ENCODE measurements at regions not wholly inside any gene's neighbourhood (a gene's known extent, or its start where the extent isn't known, plus 50 kb on each side); places are given as distances from the start of the nearest gene placed in this dataset.

GRCh38 chr1:239527051-239527693 lies 140.8 kb downstream of the CHRM3 start:
- no peak for DNase-seq (ENCODE audit: low read depth, low spot score)
- H3K4me3 ChIP-seq (ENCODE audit: low read depth, low read length) = no peak overlapping the region
- no peak for TF ChIP-seq CTCF (IDR thresholded peaks at IDR 0.05; ENCODE audit: low read depth, low read length)
- in situ Hi-C loops (cut with HindIII; ENCODE audit: low sequenced_read_pairs) = no loop called here

DNA sequence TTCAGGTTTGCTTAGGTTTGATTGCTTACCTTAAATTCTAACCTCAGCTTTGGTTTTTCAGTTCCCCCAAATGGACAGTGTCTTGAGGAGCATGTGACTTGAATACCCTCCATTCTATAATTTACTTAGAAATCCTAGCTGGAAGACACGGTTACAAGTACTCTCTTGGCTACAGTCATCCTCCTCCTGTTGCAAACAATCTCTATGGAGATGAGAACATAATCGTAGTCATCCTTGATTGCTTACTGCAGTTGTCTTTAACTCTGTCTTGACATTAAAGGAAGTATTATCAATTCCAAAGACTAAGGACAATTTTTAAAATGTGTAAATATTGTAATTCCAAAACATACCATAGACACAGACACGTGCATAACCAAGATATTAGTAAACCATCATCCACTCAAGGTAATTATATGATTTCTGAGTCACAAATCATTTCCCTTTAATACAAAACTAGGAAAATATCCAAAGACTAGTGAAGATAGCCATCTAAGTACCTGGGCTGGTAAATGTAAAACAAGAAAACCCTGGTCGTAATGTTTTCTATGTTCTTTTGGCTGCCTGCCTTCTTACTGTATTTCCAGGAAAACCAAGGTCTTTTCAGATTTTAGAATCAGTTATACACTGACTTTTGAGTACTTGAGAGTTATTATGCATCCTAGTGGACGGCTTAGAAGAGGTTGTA lies 149.9 kb downstream of the CHRM3 start:
- DNase-seq (ENCODE audit: low read depth, low spot score) = no peak
- H3K4me3 ChIP-seq (ENCODE audit: low read depth, low read length) = no peak overlapping the region
- in situ Hi-C loops (cut with HindIII; ENCODE audit: low sequenced_read_pairs) = no loop called here
- TF ChIP-seq CTCF (IDR thresholded peaks at IDR 0.05; ENCODE audit: low read depth, low read length) = no peak

GRCh38 chr1:239537795-239538194 lies 151.4 kb downstream of the CHRM3 start:
- H3K4me3 ChIP-seq (ENCODE audit: low read depth, low read length) = no peak overlapping the region
- no peak for TF ChIP-seq CTCF (IDR thresholded peaks at IDR 0.05; ENCODE audit: low read depth, low read length)
- in situ Hi-C loops (cut with HindIII; ENCODE audit: low sequenced_read_pairs) = no loop called here
- no peak for DNase-seq (ENCODE audit: low read depth, low spot score)

DNA sequence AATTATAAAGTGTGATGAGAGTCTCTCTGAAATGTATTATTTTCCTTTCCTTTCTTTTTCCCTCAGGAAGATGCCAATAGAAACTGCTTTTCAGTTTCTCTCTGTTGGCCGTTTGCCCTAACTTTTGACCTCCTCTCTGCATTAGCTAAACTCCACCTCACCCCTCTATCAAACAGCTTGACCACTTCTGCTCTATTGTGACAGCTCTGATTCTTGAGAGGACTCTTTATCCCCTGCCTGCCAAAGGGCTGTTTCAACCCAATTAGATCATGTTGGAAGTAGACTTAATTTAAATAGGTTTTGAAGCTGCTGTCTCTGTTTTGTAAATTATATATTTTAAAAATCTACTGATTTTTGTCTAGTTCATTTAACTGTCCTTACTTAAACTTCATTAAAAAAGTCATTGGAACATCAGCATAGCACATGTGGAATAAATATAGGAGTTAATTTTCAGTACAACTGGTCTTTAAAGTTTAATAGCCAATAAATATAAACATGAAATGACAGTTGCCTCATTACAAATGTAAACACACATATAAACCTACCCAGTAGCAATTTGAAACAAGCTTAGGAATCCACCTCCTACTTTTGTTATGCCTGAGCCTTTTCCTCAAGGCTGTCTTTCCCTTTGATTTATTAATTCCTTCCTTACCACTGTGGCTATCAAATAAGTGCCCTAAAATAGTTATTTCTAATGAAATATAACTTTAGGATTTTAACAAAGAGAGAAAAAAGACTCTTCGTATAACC lies 152.0 kb downstream of the CHRM3 start:
- DNase-seq (ENCODE audit: low read depth, low spot score) = no peak
- in situ Hi-C loops (cut with HindIII; ENCODE audit: low sequenced_read_pairs) = no loop called here
- TF ChIP-seq CTCF (IDR thresholded peaks at IDR 0.05; ENCODE audit: low read depth, low read length) = no peak
- H3K4me3 ChIP-seq (ENCODE audit: low read depth, low read length) = no peak overlapping the region

DNA sequence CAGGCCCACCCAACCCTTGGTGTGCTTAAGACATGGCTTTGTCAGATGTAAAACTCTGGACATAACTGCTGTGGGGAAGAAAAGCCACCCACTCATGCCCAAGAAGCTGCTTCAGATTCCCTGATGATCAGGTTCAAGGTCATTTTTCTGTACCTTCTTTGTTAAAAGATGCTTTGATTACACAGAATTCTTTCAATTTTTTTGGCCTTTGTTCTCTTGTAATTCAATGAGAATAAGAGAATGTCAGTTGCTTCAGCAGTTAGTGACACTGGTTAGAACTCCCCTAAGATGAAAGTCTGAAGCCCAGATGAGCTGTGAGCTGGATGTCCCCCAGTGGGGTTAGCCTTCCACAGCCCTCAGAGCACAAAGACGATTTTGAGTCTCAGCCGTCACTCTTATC lies 152.7 kb downstream of the CHRM3 start:
- in situ Hi-C loops (cut with HindIII; ENCODE audit: low sequenced_read_pairs) = no loop called here
- no peak for TF ChIP-seq CTCF (IDR thresholded peaks at IDR 0.05; ENCODE audit: low read depth, low read length)
- no peak overlapping the region for H3K4me3 ChIP-seq (ENCODE audit: low read depth, low read length)
- no peak for DNase-seq (ENCODE audit: low read depth, low spot score)

GRCh38 chr1:239539812-239540211 lies 153.4 kb downstream of the CHRM3 start:
- in situ Hi-C loops (cut with HindIII; ENCODE audit: low sequenced_read_pairs) = no loop called here
- TF ChIP-seq CTCF (IDR thresholded peaks at IDR 0.05; ENCODE audit: low read depth, low read length) = no peak
- DNase-seq (ENCODE audit: low read depth, low spot score) = no peak
- H3K4me3 ChIP-seq (ENCODE audit: low read depth, low read length) = no peak overlapping the region
